CD4-positive, alpha-beta T cell (primary cell): ENCODE measurements at regions not wholly inside any gene's neighbourhood (a gene's known extent, or its start where the extent isn't known, plus 50 kb on each side); places are given as distances from the start of the nearest gene placed in this dataset.

Experiments
- ATAC-seq: fragments of 200-7000 bp; cut with Tn5 transposase; one replicate; pipeline ENCODE4 v1.10.0; 2022; ENCODE audit warnings: mild to moderate bottlenecking; ENCODE audit not compliant: poor library complexity
- CTCF ChIA-PET: fragments of 350-600 bp; sonication (Branson Sonifier 250); formaldehyde crosslinking; loops from one replicate; lab custom pipeline; 2021; ENCODE audit warnings: antibody characterized with exemption, inconsistent platforms; lab: Charles Lee
- POLR2A ChIA-PET: fragments of 350-600 bp; sonication (Branson Sonifier 250); formaldehyde crosslinking; loops from one replicate; lab custom pipeline; 2021; ENCODE audit warnings: antibody characterized with exemption, inconsistent platforms; lab: Charles Lee
- DNase-seq, 14 experiments: peaks; one replicate each; pipeline ENCODE4 v3.0.0-alpha.2; 2013 to 2020; ENCODE audit warnings: mixed read lengths in 2 of 14
- H3K27ac ChIP-seq, 2 donors: one replicate each; pipeline versions ENCODE4 v1.5.1 to v1.7.0; 2013; ENCODE audit warnings: low read length in 2 of 2, low read depth in 1 of 2, mild to moderate bottlenecking in 1 of 2
- H3K27me3 ChIP-seq, 2 experiments: 1 replicate in 1 of 2; 2 replicates in 1 of 2; pipeline versions ENCODE4 v1.6.1 to v1.7.0; 2013; ENCODE audit warnings: low read length in 2 of 2, control low read depth in 1 of 2, mild to moderate bottlenecking in 1 of 2, moderate library complexity in 1 of 2; ENCODE audit not compliant: insufficient read depth in 2 of 2, control insufficient read depth in 1 of 2
- H3K36me3 ChIP-seq: one replicate; pipeline ENCODE4 v1.6.1; 2013; ENCODE audit warnings: low read length, control low read depth; ENCODE audit not compliant: insufficient read depth
- H3K4me1 ChIP-seq: one replicate; pipeline ENCODE4 v1.6.1; 2013; ENCODE audit warnings: low read length, control low read depth; ENCODE audit not compliant: insufficient read depth
- H3K4me3 ChIP-seq: one replicate; pipeline ENCODE4 v1.5.1; 2013; ENCODE audit warnings: mild to moderate bottlenecking, low read length, moderate library complexity
- H3K9me3 ChIP-seq, 2 experiments: 1 replicate in 1 of 2; 2 replicates in 1 of 2; pipeline versions ENCODE4 v1.6.1 to v1.7.0; 2013; ENCODE audit warnings: low read length in 2 of 2, mild to moderate bottlenecking in 2 of 2, control low read depth in 1 of 2, moderate library complexity in 1 of 2; ENCODE audit not compliant: control insufficient read depth in 1 of 2, insufficient read depth in 1 of 2
- H3K27ac Mint-ChIP-seq: one replicate; pipeline ENCODE4 v1.8.0; 2020; ENCODE audit warnings: mixed read lengths
- H3K27me3 Mint-ChIP-seq: one replicate; pipeline ENCODE4 v1.8.0; 2021; ENCODE audit warnings: mixed read lengths
- H3K36me3 Mint-ChIP-seq: one replicate; pipeline ENCODE4 v1.8.0; 2021; ENCODE audit warnings: low read depth, mixed read lengths
- H3K4me1 Mint-ChIP-seq: one replicate; pipeline ENCODE4 v1.8.0; 2021; ENCODE audit warnings: low read depth, mixed read lengths
- H3K4me3 Mint-ChIP-seq: one replicate; pipeline ENCODE4 v1.8.0; 2020; ENCODE audit warnings: mild to moderate bottlenecking, mixed read lengths
- H3K9me3 Mint-ChIP-seq: one replicate; pipeline ENCODE4 v1.8.0; 2020; ENCODE audit warnings: mixed read lengths
- CTCF ChIP-seq: fragments of 200-600 bp; IDR thresholded peaks from one replicate; pipeline ENCODE4 v1.8.0; 2022; ENCODE audit warnings: antibody characterized with exemption, mild to moderate bottlenecking
- intact Hi-C, 2 experiments: fragments of 100-400 bp; cut with DNase I in 1 of 2; cut with micrococcal nuclease in 1 of 2; formaldehyde crosslinking; loops; one replicate each; pipeline versions ENCODE4 v1.15.1 to v1.9.0; 2023 to 2025; cut with DNase I, micrococcal nuclease

- H3K4me3 Mint-ChIP-seq, result no peak overlapping the region
- intact Hi-C loops, result no loop called here
- Histone ChIP-seq H3K27me3 (no peaks in the 10 kb centered on the region), H3K4me3 (no peak overlapping the region), H3K4me1 (no peaks in the 10 kb centered on the region), H3K27ac (no peak overlapping the region), H3K36me3 (no peaks in the 10 kb centered on the region), H3K9me3 (peaks cover 0 to 10% of the 10 kb centered on the region in 2 experiments)
- CTCF ChIA-PET, result no interaction called here
- ATAC-seq (no peak), DNase-seq (no peak)
- no peaks in the 10 kb centered on the region for H3K27me3 Mint-ChIP-seq
- POLR2A ChIA-PET, result no interaction called here
- no peak overlapping the region for H3K27ac Mint-ChIP-seq
- no peaks in the 10 kb centered on the region for H3K4me1 Mint-ChIP-seq
- TF ChIP-seq CTCF, result no peak
- H3K36me3 Mint-ChIP-seq, result no peaks in the 10 kb centered on the region
- no peaks in the 10 kb centered on the region for H3K9me3 Mint-ChIP-seq
Observed at GRCh38 chr16:65622871-65623270, 501.0 kb upstream of the CDH11 start.

DNA sequence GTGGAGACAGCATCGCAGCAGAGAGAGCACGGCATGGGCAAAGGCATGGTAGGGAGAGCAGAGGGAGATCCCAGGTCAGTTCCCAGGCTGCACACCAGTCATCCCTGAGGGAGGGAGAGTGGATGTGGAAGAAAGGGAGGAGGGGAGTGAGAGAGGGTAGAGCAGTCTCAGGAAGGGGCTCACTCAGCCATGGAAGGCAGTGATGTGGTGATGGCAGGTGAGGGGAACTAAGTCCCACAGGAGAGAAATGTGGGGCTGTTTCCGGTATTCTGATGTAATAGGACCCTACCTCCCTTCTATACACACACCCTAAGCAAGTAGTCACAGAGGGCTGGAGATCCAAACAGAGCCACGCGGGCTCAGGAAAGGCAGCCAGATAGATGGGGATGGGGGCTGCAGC lies 500.3 kb upstream of the CDH11 start:
- Mint-ChIP-seq H3K27ac (no peak overlapping the region), H3K36me3 (no peaks in the 10 kb centered on the region), H3K4me1 (no peaks in the 10 kb centered on the region), H3K4me3 (no peak overlapping the region), H3K9me3 (no peaks in the 10 kb centered on the region), H3K27me3 (no peaks in the 10 kb centered on the region)
- ChIA-PET POLR2A (no interaction called here), CTCF (no interaction called here)
- TF ChIP-seq CTCF, result no peak
- no peak for ATAC-seq
- no peaks in the 10 kb centered on the region for H3K27me3 ChIP-seq
- no peak overlapping the region for H3K4me3 ChIP-seq
- H3K27ac ChIP-seq, result no peak overlapping the region
- no peaks in the 10 kb centered on the region for H3K36me3 ChIP-seq
- intact Hi-C loops, result no loop called here
- no peak for DNase-seq
- H3K9me3 ChIP-seq, result peaks cover 0 to 9% of the 10 kb centered on the region in 2 experiments
- no peaks in the 10 kb centered on the region for H3K4me1 ChIP-seq

- no peaks in the 10 kb centered on the region for H3K27me3 Mint-ChIP-seq
- no peaks in the 10 kb centered on the region for H3K4me1 Mint-ChIP-seq
- Histone ChIP-seq H3K9me3 (peaks cover 0 to 7% of the 10 kb centered on the region in 2 experiments), H3K4me3 (no peak overlapping the region), H3K4me1 (no peaks in the 10 kb centered on the region), H3K27ac (no peak overlapping the region), H3K27me3 (no peaks in the 10 kb centered on the region), H3K36me3 (no peaks in the 10 kb centered on the region)
- H3K27ac Mint-ChIP-seq, result no peak overlapping the region
- no peak for TF ChIP-seq CTCF
- H3K36me3 Mint-ChIP-seq, result no peaks in the 10 kb centered on the region
- no peak for ATAC-seq
- H3K9me3 Mint-ChIP-seq, result no peaks in the 10 kb centered on the region
- H3K4me3 Mint-ChIP-seq, result no peak overlapping the region
- CTCF ChIA-PET, result no interaction called here
- intact Hi-C loops, result no loop called here
- POLR2A ChIA-PET, result no interaction called here
- no peak for DNase-seq
Observed at GRCh38 chr16:65621640-65622039, 499.8 kb upstream of the CDH11 start.
